DMS53 treated with DMSO at 0.1 percent for 48 hours (cell line): ENCODE measurements at regions not wholly inside any gene's neighbourhood (a gene's known extent, or its start where the extent isn't known, plus 50 kb on each side); places are given as distances from the start of the nearest gene placed in this dataset.

ENCODE experiments used
- DNase-seq: peaks from one replicate; lab custom pipeline; 2025; ENCODE audit not compliant: unreplicated experiment; lab: John Stamatoyannopoulos, UW

- no peak for DNase-seq
Measured at GRCh38 chr2:237170020-237170419, 84.3 kb downstream of the COPS8 start.

- DNase-seq: no peak
Measured at GRCh38 chr2:237171396-237171795, 85.7 kb downstream of the COPS8 start.

GRCh38 chr2:237171881-237172280, 86.2 kb downstream of the COPS8 start:
- no peak for DNase-seq

GRCh38 chr2:237177052-237177451, 91.4 kb downstream of the COPS8 start:
- no peak for DNase-seq

GRCh38 chr2:237177986-237178385, 92.3 kb downstream of the COPS8 start:
- no peak for DNase-seq

- peak; percentile 35 for DNase-seq
Measured at GRCh38 chr2:237178396-237178795, 92.7 kb downstream of the COPS8 start.

GRCh38 chr2:237179161-237179560, 93.5 kb downstream of the COPS8 start:
- DNase-seq: no peak

GRCh38 chr2:237180187-237180586, 94.5 kb downstream of the COPS8 start:
- no peak for DNase-seq

GRCh38 chr2:237180987-237181386, 95.3 kb downstream of the COPS8 start:
- DNase-seq: no peak

- no peak for DNase-seq
Measured at GRCh38 chr2:237181844-237182243, 96.2 kb downstream of the COPS8 start.

GRCh38 chr2:237182422-237183123, 96.9 kb downstream of the COPS8 start:
- DNase-seq: no peak

GRCh38 chr2:237184192-237184918, 98.7 kb downstream of the COPS8 start:
- DNase-seq: no peak

- no peak for DNase-seq
Measured at GRCh38 chr2:237184919-237185552, 99.3 kb downstream of the COPS8 start.

GRCh38 chr2:237185553-237185925, 99.8 kb downstream of the COPS8 start:
- DNase-seq: no peak

- no peak for DNase-seq
Measured at GRCh38 chr2:237189799-237190198, 104.1 kb downstream of the COPS8 start.

- no peak for DNase-seq
Measured at GRCh38 chr2:237190966-237191713, 105.5 kb downstream of the COPS8 start.

GRCh38 chr2:237191714-237192081, 106.0 kb downstream of the COPS8 start:
- no peak for DNase-seq

GRCh38 chr2:237192881-237193280, 107.2 kb downstream of the COPS8 start:
- DNase-seq: no peak

- no peak for DNase-seq
Measured at GRCh38 chr2:237193436-237193835, 107.7 kb downstream of the COPS8 start.

- DNase-seq: no peak
Measured at GRCh38 chr2:237194081-237194480, 108.4 kb downstream of the COPS8 start.

GRCh38 chr2:237194906-237195305, 109.2 kb downstream of the COPS8 start:
- DNase-seq: no peak
